OCI-LY7 (cell line): ENCODE measurements at regions not wholly inside any gene's neighbourhood (a gene's known extent, or its start where the extent isn't known, plus 50 kb on each side); places are given as distances from the start of the nearest gene placed in this dataset.

Experiments used
- BruUV-seq: library from RNA; stranded (reverse); fragments of 400-500 nt; replicated peaks from 2 replicates; lab custom pipeline; 2021; lab: Mats Ljungman, UMichigan
- CTCF ChIA-PET: fragments of 300-600 bp; sonication (Branson Sonifier 250); formaldehyde crosslinking; loops from one replicate; lab custom pipeline; 2022; ENCODE audit warnings: antibody characterized with exemption; ENCODE audit not compliant: unreplicated experiment; lab: Charles Lee
- POLR2A ChIA-PET: fragments of 300-600 bp; sonication (Branson Sonifier 250); formaldehyde crosslinking; loops from one replicate; lab custom pipeline; 2022; ENCODE audit warnings: antibody characterized with exemption; lab: Charles Lee
- DNase-seq: peaks from one replicate; pipeline ENCODE4 v3.0.0-alpha.2; 2015; ENCODE audit warnings: low spot score
- H2AFZ ChIP-seq: fragments of 200-600 bp; sonication (generic), shearing (Covaris generic); 2 replicates; pipeline ENCODE4 v1.6.1; 2014; ENCODE audit warnings: mild to moderate bottlenecking, antibody characterized with exemption, low read length, moderate library complexity
- H3K27ac ChIP-seq: fragments of 200-600 bp; sonication (generic); 2 replicates; pipeline ENCODE4 v1.5.1; 2014; ENCODE audit warnings: mixed run types, low read depth, mild to moderate bottlenecking, moderate library complexity, low read length, inconsistent platforms; ENCODE audit not compliant: poor library complexity, severe bottlenecking
- H3K36me3 ChIP-seq: fragments of 200-600 bp; sonication (generic); 2 replicates; pipeline ENCODE4 v1.6.1; 2014; ENCODE audit warnings: mild to moderate bottlenecking, antibody characterized with exemption, low read length, moderate library complexity, mixed read lengths; ENCODE audit not compliant: insufficient read depth
- H3K4me1 ChIP-seq: fragments of 200-600 bp; sonication (generic); 2 replicates; pipeline ENCODE4 v1.5.1; 2014; ENCODE audit warnings: mild to moderate bottlenecking, low read length; ENCODE audit not compliant: insufficient read depth, poor library complexity, severe bottlenecking
- H3K4me2 ChIP-seq: fragments of 200-600 bp; sonication (generic); 2 replicates; pipeline ENCODE4 v1.6.1; 2014; ENCODE audit warnings: mild to moderate bottlenecking, low read length
- H3K4me3 ChIP-seq: fragments of 200-600 bp; sonication (generic); 2 replicates; pipeline ENCODE4 v1.5.1; 2014; ENCODE audit warnings: mild to moderate bottlenecking, low read depth, low read length; ENCODE audit not compliant: poor library complexity, severe bottlenecking
- H3K79me2 ChIP-seq: fragments of 200-600 bp; sonication (generic); 2 replicates; pipeline ENCODE4 v1.6.1; 2016; ENCODE audit warnings: low read depth, mild to moderate bottlenecking, low read length, moderate library complexity, mixed read lengths; ENCODE audit not compliant: insufficient read depth
- H3K9me2 ChIP-seq: fragments of 200-600 bp; sonication (generic); 2 replicates; pipeline ENCODE4 v1.6.1; 2016; ENCODE audit warnings: mild to moderate bottlenecking, low read length, mixed read lengths; ENCODE audit not compliant: insufficient read depth
- H3K9me3 ChIP-seq: fragments of 200-600 bp; sonication (generic); 2 replicates; pipeline ENCODE4 v1.6.1; 2014; ENCODE audit warnings: mild to moderate bottlenecking, mixed run types, low read length, mixed read lengths
- H4K20me1 ChIP-seq: fragments of 200-600 bp; sonication (generic); 2 replicates; pipeline ENCODE4 v1.6.1; 2014; ENCODE audit warnings: mild to moderate bottlenecking, antibody characterized with exemption, low read length, moderate library complexity, mixed read lengths; ENCODE audit not compliant: insufficient read depth
- CTCF ChIP-seq: fragments of 200-600 bp; sonication (generic); conservative IDR thresholded peaks from 2 replicates; pipeline ENCODE4 v1.5.1; 2014; ENCODE audit warnings: mild to moderate bottlenecking, antibody characterized with exemption, low read length, moderate library complexity, mixed read lengths
- EZH2phosphoT487 ChIP-seq: fragments of 200-600 bp; sonication (generic); IDR thresholded peaks from 2 replicates; pipeline ENCODE4 v1.6.1; 2018; ENCODE audit warnings: low read depth, borderline replicate concordance, mild to moderate bottlenecking, mixed run types, antibody characterized with exemption, low read length, moderate library complexity, mixed read lengths
- intact Hi-C: fragments of 100-400 bp; cut with micrococcal nuclease; formaldehyde crosslinking; loops from one replicate; pipeline ENCODE4 v1.10.0; 2022; ENCODE audit not compliant: unreplicated experiment

- no peaks in the 10 kb centered on the region for H3K9me2 ChIP-seq
- intact Hi-C loops, result loop anchor here (5.0 kb wide), 1 partner anchor 1113 kb away; no protein-coding TSS in a partner anchor
- H3K4me3 ChIP-seq, result no peak overlapping the region
- H3K79me2 ChIP-seq, result no peaks in the 10 kb centered on the region; the same call in 1 of the 2 replicates
- H3K36me3 ChIP-seq, result peaks cover 23% of the 10 kb centered on the region
- no peaks in the 10 kb centered on the region for H3K9me3 ChIP-seq
- H3K4me2 ChIP-seq, result peak overlapping the region; percentile 85
- TF ChIP-seq EZH2phosphoT487 (no peak), CTCF (peak; percentile 37; the same call in 1 of the 2 replicates)
- ChIA-PET CTCF (interaction anchor here (1.0 kb wide), 1 partner anchor 11 kb away, joined by 3 read pairs; no protein-coding TSS in a partner anchor), POLR2A (interaction anchor here (0.9 to 3.1 kb wide), 9 partner anchors 11 to 141 kb away, joined by 3 to 12 read pairs (median 4); no protein-coding TSS in a partner anchor)
- no TSS peak for BruUV-seq
- no peaks in the 10 kb centered on the region for H4K20me1 ChIP-seq
- H3K27ac ChIP-seq, result peak overlapping the region; percentile 23
- H2AFZ ChIP-seq, result no peak overlapping the region
- no peak for DNase-seq
- peaks cover 100% of the 10 kb centered on the region for H3K4me1 ChIP-seq
These were observed 141.9 kb upstream of the ID2 start for GRCh38 chr2:8539743-8540551.

DNA sequence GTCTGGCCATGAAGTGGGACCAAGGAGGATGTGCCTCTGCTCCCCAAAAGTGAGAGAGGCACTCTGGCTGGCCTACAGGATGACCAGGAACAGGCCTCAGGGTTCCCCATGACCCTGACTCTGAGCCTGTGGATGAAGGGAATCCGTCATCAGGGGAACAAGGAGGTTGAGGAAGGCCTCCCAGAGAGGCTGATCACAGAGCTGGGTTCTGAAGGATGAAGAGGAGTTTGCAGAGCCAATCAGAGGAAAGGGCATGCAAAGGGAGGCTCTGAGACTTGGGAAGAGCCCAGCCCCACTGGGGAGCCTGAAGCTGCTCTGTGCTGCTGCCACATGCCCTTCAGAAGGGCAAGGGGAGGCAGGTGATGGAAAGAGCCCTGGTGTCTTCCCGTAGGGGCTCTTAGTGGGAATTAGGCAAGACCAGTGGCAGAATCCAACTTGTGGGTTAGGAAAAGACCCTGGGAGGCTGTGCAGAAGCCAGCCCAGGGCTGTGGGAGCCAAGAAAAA is 141.3 kb upstream of the ID2 start:
- ChIA-PET CTCF (interaction anchor here (1.0 kb wide), 1 partner anchor 12 kb away, joined by 3 read pairs; no protein-coding TSS in a partner anchor), POLR2A (interaction anchor here (0.9 to 3.8 kb wide), 6 partner anchors 13 to 63 kb away, joined by 3 to 21 read pairs (median 4); no protein-coding TSS in a partner anchor)
- Histone ChIP-seq H3K4me2 (peak overlapping the region; percentile 85), H2AFZ (no peak overlapping the region), H3K4me3 (no peak overlapping the region), H4K20me1 (no peaks in the 10 kb centered on the region), H3K4me1 (peaks cover 100% of the 10 kb centered on the region), H3K9me2 (no peaks in the 10 kb centered on the region), H3K27ac (peak overlapping the region; percentile 40), H3K36me3 (peaks cover 26% of the 10 kb centered on the region), H3K79me2 (no peaks in the 10 kb centered on the region; the same call in 1 of the 2 replicates), H3K9me3 (no peaks in the 10 kb centered on the region)
- DNase-seq, result no peak
- intact Hi-C loops, result loop anchor here (5.0 kb wide), 1 partner anchor 1113 kb away; no protein-coding TSS in a partner anchor
- BruUV-seq, result no TSS peak
- TF ChIP-seq CTCF (no peak), EZH2phosphoT487 (no peak)
